HepG2 (cell line): ENCODE measurements at regions not wholly inside any gene's neighbourhood (a gene's known extent, or its start where the extent isn't known, plus 50 kb on each side); places are given as distances from the start of the nearest gene placed in this dataset.
A peak's percentile ranks its signal among the peaks of the same experiment; 100 is the strongest.

Experiments used
- ATAC-seq: fragments of 200-7000 bp; cut with Tn5 transposase; 3 replicates; pipeline ENCODE4 v1.9.1; 2020; ENCODE audit warnings: mild to moderate bottlenecking, moderate library complexity
- BruUV-seq: library from RNA; stranded (reverse); fragments of 400-500 nt; replicated peaks from 2 replicates; lab custom pipeline; 2021; lab: Mats Ljungman, UMichigan
- CTCF ChIA-PET: fragments of 300-600 bp; formaldehyde crosslinking; extraction: SDS; loops from one replicate; lab custom pipeline; 2021; ENCODE audit warnings: low total read pairs, inconsistent platforms, low intra/inter-chr PET ratio; lab: Yijun Ruan, JAX
- POLR2A ChIA-PET: fragments of 350-600 bp; sonication (Branson Sonifier 250); formaldehyde crosslinking; loops from one replicate; lab custom pipeline; 2020; ENCODE audit warnings: antibody characterized with exemption, inconsistent platforms; lab: Yijun Ruan, JAX
- DNase-seq: peaks from one replicate; pipeline ENCODE4 v3.0.0-alpha.2; 2015; ENCODE audit warnings: low spot score
- FAIRE-seq: peaks from 3 replicates; lab custom pipeline; 2011; peaks lifted over from hg19 to GRCh38; lab: Jason Lieb, UNC
- H2AFZ ChIP-seq: one replicate; pipeline ENCODE4 v1.6.1; 2011; ENCODE audit warnings: low read length, inconsistent platforms
- H3K27ac ChIP-seq: fragments of 300-600 bp; 3 replicates; pipeline ENCODE4 v1.8.0; 2011; ENCODE audit warnings: mixed run types, mild to moderate bottlenecking, mixed read lengths, low read length, inconsistent platforms; ENCODE audit not compliant: insufficient read depth; ENCODE audit errors: extremely low read length
- H3K27me3 ChIP-seq, 2 experiments: fragments of 200-600 bp in 1 of 2; 2 replicates in 1 of 2; 3 replicates in 1 of 2; pipeline versions ENCODE4 v1.6.0 to v1.8.0; 2011; ENCODE audit warnings: low read length in 2 of 2, mild to moderate bottlenecking in 2 of 2, moderate library complexity in 2 of 2, inconsistent platforms in 1 of 2; ENCODE audit not compliant: insufficient read depth in 2 of 2, control insufficient read depth in 1 of 2
- H3K36me3 ChIP-seq, 2 experiments: fragments of 200-600 bp in 1 of 2; replicated peaks in 1 of 2; 2 replicates in 1 of 2; 3 replicates in 1 of 2; pipeline versions ENCODE4 v1.5.1 to v1.8.0; 2011; ENCODE audit warnings: low read length in 2 of 2, inconsistent platforms in 1 of 2; ENCODE audit not compliant: insufficient read depth in 2 of 2, control insufficient read depth in 1 of 2
- H3K4me1 ChIP-seq: 2 replicates; pipeline ENCODE4 v1.5.1; 2012; ENCODE audit warnings: low read length, inconsistent platforms; ENCODE audit not compliant: insufficient read depth
- H3K4me2 ChIP-seq: 2 replicates; pipeline ENCODE4 v1.6.0; 2011; ENCODE audit warnings: low read depth, low read length, inconsistent platforms
- H3K4me3 ChIP-seq, 3 experiments: fragments of 200-600 bp in 1 of 3; sonication (generic), shearing (Covaris generic) in 1 of 3; replicated peaks in 1 of 3; 2 replicates each; pipeline ENCODE4 v1.5.1; 2011 to 2016; ENCODE audit warnings: low read length in 3 of 3, inconsistent platforms in 2 of 3, low read depth in 2 of 3, mild to moderate bottlenecking in 2 of 3, control low read depth in 1 of 3, mixed read lengths in 1 of 3; ENCODE audit not compliant: insufficient read depth in 1 of 3
- H3K79me2 ChIP-seq: one replicate; pipeline ENCODE4 v1.6.1; 2011; ENCODE audit warnings: low read length, inconsistent platforms; ENCODE audit not compliant: insufficient read depth
- H3K9ac ChIP-seq: 2 replicates; pipeline ENCODE4 v1.6.0; 2011; ENCODE audit warnings: mild to moderate bottlenecking, low read depth, low read length, inconsistent platforms; ENCODE audit not compliant: insufficient read depth
- H3K9me3 ChIP-seq: 2 replicates; pipeline ENCODE4 v1.5.1; 2012; ENCODE audit warnings: mild to moderate bottlenecking, low read length
- H4K20me1 ChIP-seq: 2 replicates; pipeline ENCODE4 v1.6.0; 2011; ENCODE audit warnings: inconsistent platforms, mild to moderate bottlenecking, low read length, moderate library complexity; ENCODE audit not compliant: insufficient read depth
- BCL6 ChIP-seq: IDR thresholded peaks from 2 replicates; pipeline ENCODE4 v1.6.1; 2016; ENCODE audit warnings: missing genetic modification reagents, missing compliant biosample characterization
- FOSL2 ChIP-seq: sonication (generic); formaldehyde crosslinking; IDR thresholded peaks from 2 replicates; pipeline ENCODE4 v1.4.0; 2020; ENCODE audit warnings: missing genetic modification reagents
- HNRNPL ChIP-seq: fragments of 200-400 bp; formaldehyde crosslinking; IDR thresholded peaks from 2 replicates; pipeline ENCODE4 v1.6.1; 2017; ENCODE audit warnings: mild to moderate bottlenecking, low read depth, low read length
- JUND ChIP-seq: sonication (generic); formaldehyde crosslinking; IDR thresholded peaks from 2 replicates; pipeline ENCODE4 v1.8.0; 2022; ENCODE audit warnings: mild to moderate bottlenecking, missing genetic modification reagents
- MAFF ChIP-seq: IDR thresholded peaks from 2 replicates; pipeline ENCODE4 v1.6.1; 2011; ENCODE audit warnings: low read depth, low read length, improper control_type of control experiment
- PHF20 ChIP-seq: sonication (generic); formaldehyde crosslinking; IDR thresholded peaks from 2 replicates; pipeline ENCODE4 v1.5.0; 2020; ENCODE audit warnings: mild to moderate bottlenecking, missing genetic modification reagents
- RARA ChIP-seq: IDR thresholded peaks from 2 replicates; pipeline ENCODE4 v1.6.1; 2016; ENCODE audit warnings: missing genetic modification reagents, missing compliant biosample characterization
- SAFB2 ChIP-seq: sonication (generic); formaldehyde crosslinking; IDR thresholded peaks from 2 replicates; pipeline ENCODE4 v1.5.1; 2020; ENCODE audit warnings: missing genetic modification reagents, low read depth, mild to moderate bottlenecking, borderline replicate concordance
- SKI ChIP-seq: fragments of 450-650 bp; IDR thresholded peaks from one replicate; pipeline ENCODE4 v1.6.1; 2018; ENCODE audit warnings: mild to moderate bottlenecking; ENCODE audit not compliant: partially characterized antibody
- SKIL ChIP-seq: sonication (generic); formaldehyde crosslinking; IDR thresholded peaks from 2 replicates; pipeline ENCODE4 v1.8.0; 2022; ENCODE audit warnings: missing genetic modification reagents, mild to moderate bottlenecking, moderate library complexity, borderline replicate concordance
- ZNF10 ChIP-seq: sonication (generic); formaldehyde crosslinking; IDR thresholded peaks from 2 replicates; pipeline ENCODE4 v1.4.0; 2020; ENCODE audit warnings: mild to moderate bottlenecking, low read depth, missing genetic modification reagents, borderline replicate concordance
- ZNF557 ChIP-seq: sonication (generic); formaldehyde crosslinking; IDR thresholded peaks from 2 replicates; pipeline ENCODE4 v1.4.0; 2020; ENCODE audit warnings: missing genetic modification reagents
- ZNF792 ChIP-seq: IDR thresholded peaks from 2 replicates; pipeline ENCODE4 v1.6.1; 2016
- WGBS: methylation state at CpG from one replicate; pipeline ENCODE4 v1.1.6; 2017; ENCODE audit warnings: low lambda C conversion rate; 5-methylcytosine and 5-hydroxymethylcytosine counted together
- in situ Hi-C: cut with HindIII; loops from 2 replicates; pipeline ENCODE4 v1.10.0; 2017; ENCODE audit warnings: low pct_unique_long_range_greater_than_20kb; ENCODE audit not compliant: extremely low pct_ligation_motif_present
- intact Hi-C: fragments of 100-400 bp; cut with micrococcal nuclease; formaldehyde crosslinking; loops from one replicate; pipeline ENCODE4 v1.10.0; 2022; ENCODE audit not compliant: unreplicated experiment

GRCh38 chr22:46043816-46044620 lies 67.1 kb upstream of the WNT7B start (continued):
- TF ChIP-seq FOSL2 (no peak), JUND (CRISPR knock-in tag) (no peak), ZNF10 (CRISPR knock-in tag) (no peak)

GRCh38 chr22:46044621-46045458 lies 67.9 kb upstream of the WNT7B start:
- in situ Hi-C loops (no loop called here), intact Hi-C loops (no loop called here)
- no TSS peak for BruUV-seq
- ChIA-PET POLR2A (no interaction called here), CTCF (no interaction called here)
- H3K9me3 ChIP-seq, result no peaks in the 10 kb centered on the region
- H3K27ac ChIP-seq, result no peak overlapping the region
- no peaks in the 10 kb centered on the region for H3K79me2 ChIP-seq
- H3K27me3 ChIP-seq, result peaks cover 25 to 74% of the 10 kb centered on the region in 2 experiments
- H3K4me3 ChIP-seq, result peak overlapping the region in 1 of 3 experiments; percentile 3; a peak in 2 of 6 replicates
- DNase-seq (no peak), FAIRE-seq (no peak), ATAC-seq (no peak)
- WGBS, result 0% methylated on average over 27 of the region's 87 CpGs
- TF ChIP-seq BCL6 (CRISPR knock-in tag), result peak; percentile 59
- TF ChIP-seq ZNF557, result no peak
- TF ChIP-seq SAFB2, result 0 out of 2 replicates have a peak, but pooled peaks have one; percentile 32
- TF ChIP-seq RARA (CRISPR knock-in tag), result peak; percentile 70; the same call in 1 of the 2 replicates
- no peak for TF ChIP-seq ZNF792 (CRISPR knock-in tag)
- TF ChIP-seq SKIL (CRISPR knock-in tag), result peak; percentile 50; the same call in 1 of the 2 replicates
- no peak for TF ChIP-seq HNRNPL
- TF ChIP-seq SKI, result peak; percentile 64
- TF ChIP-seq PHF20 (CRISPR knock-in tag), result no peak
- TF ChIP-seq MAFF, result no peak
- H3K9ac ChIP-seq, result no peak overlapping the region
- H3K4me2 ChIP-seq, result peak overlapping the region; percentile 51
- no peaks in the 10 kb centered on the region for H3K36me3 ChIP-seq
- H2AFZ ChIP-seq, result no peak overlapping the region
- H4K20me1 ChIP-seq, result peaks cover 9% of the 10 kb centered on the region; the same call in 1 of the 2 replicates
- peaks cover 11% of the 10 kb centered on the region for H3K4me1 ChIP-seq
